ENCODE measurements at regions not wholly inside any gene's neighbourhood (a gene's known extent, or its start where the extent isn't known, plus 50 kb on each side); places are given as distances from the start of the nearest gene placed in this dataset.
"Not testable (repeated sequence)": the region's sequence is repeated elsewhere in the genome, so short reads cannot be mapped to it uniquely, and the experiment has no call there.

- Histone ChIP-seq H3K4me3 (ENCODE audit: low read depth, low read length) (no peak overlapping the region), H3K36me3 (no peaks in the 10 kb centered on the region), H3K27me3 (no peaks in the 10 kb centered on the region), H3K9me3 (no peaks in the 10 kb centered on the region), H3K4me1 (peaks cover 7% of the 10 kb centered on the region)
- TF ChIP-seq, protein P1, sequence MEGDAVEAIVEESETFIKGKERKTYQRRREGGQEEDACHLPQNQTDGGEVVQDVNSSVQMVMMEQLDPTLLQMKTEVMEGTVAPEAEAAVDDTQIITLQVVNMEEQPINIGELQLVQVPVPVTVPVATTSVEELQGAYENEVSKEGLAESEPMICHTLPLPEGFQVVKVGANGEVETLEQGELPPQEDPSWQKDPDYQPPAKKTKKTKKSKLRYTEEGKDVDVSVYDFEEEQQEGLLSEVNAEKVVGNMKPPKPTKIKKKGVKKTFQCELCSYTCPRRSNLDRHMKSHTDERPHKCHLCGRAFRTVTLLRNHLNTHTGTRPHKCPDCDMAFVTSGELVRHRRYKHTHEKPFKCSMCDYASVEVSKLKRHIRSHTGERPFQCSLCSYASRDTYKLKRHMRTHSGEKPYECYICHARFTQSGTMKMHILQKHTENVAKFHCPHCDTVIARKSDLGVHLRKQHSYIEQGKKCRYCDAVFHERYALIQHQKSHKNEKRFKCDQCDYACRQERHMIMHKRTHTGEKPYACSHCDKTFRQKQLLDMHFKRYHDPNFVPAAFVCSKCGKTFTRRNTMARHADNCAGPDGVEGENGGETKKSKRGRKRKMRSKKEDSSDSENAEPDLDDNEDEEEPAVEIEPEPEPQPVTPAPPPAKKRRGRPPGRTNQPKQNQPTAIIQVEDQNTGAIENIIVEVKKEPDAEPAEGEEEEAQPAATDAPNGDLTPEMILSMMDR (IDR thresholded peaks at IDR 0.05; ENCODE audit: low read depth, low read length) = no peak
- DNase-seq = no peak
Observed at GRCh38 chr2:22449696-22450095, 935.3 kb upstream of the KLHL29 start.

GRCh38 chr2:22450831-22451230 is 934.1 kb upstream of the KLHL29 start:
- Histone ChIP-seq H3K4me1 (peaks cover 10% of the 10 kb centered on the region), H3K9me3 (no peaks in the 10 kb centered on the region), H3K27me3 (no peaks in the 10 kb centered on the region), H3K36me3 (no peaks in the 10 kb centered on the region), H3K4me3 (ENCODE audit: low read depth, low read length) (peak overlapping the region; percentile 23)
- no peak for DNase-seq
- TF ChIP-seq, protein P1 (IDR thresholded peaks at IDR 0.05; ENCODE audit: low read depth, low read length) = no peak

- Histone ChIP-seq H3K9me3 (no peaks in the 10 kb centered on the region), H3K4me3 (ENCODE audit: low read depth, low read length) (no peak overlapping the region), H3K27me3 (no peaks in the 10 kb centered on the region), H3K36me3 (no peaks in the 10 kb centered on the region), H3K4me1 (peaks cover 10% of the 10 kb centered on the region)
- no peak for DNase-seq
- TF ChIP-seq, protein P1 (IDR thresholded peaks at IDR 0.05; ENCODE audit: low read depth, low read length) = no peak
Observed at GRCh38 chr2:22454826-22455485, 930.0 kb upstream of the KLHL29 start.

GRCh38 chr2:22458440-22458839 is 926.5 kb upstream of the KLHL29 start:
- no peak for DNase-seq
- H3K4me3 ChIP-seq (ENCODE audit: low read depth, low read length) = no peak overlapping the region
- H3K4me1 ChIP-seq = peaks cover 8% of the 10 kb centered on the region; the same call in 1 of the 2 replicates
- H3K9me3 ChIP-seq = no peaks in the 10 kb centered on the region
- H3K27me3 ChIP-seq = no peaks in the 10 kb centered on the region
- TF ChIP-seq, protein P1 (IDR thresholded peaks at IDR 0.05; ENCODE audit: low read depth, low read length) = no peak
- H3K36me3 ChIP-seq = no peaks in the 10 kb centered on the region

DNA sequence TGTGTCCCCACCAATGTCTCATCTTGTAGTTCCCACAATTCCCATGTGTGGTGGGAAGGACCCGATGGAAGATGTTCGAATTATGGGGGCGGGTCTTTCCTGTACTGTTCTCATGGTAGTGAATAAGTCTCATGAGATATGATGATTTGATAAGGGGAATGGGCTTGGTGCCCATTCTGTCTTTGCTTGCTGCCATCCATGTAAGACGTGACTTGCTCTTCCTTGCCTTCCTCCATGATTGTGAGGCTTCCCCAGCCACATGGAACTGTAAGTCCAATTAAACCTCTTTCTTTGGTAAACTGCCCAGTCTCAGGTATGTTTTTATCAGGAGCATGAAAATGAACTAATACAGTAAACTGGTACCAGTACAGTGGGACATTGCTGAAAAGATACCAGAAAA is 909.9 kb upstream of the KLHL29 start:
- not testable (repeated sequence) for H3K4me3 ChIP-seq (ENCODE audit: low read depth, low read length); H3K36me3 ChIP-seq; DNase-seq; H3K27me3 ChIP-seq; H3K9me3 ChIP-seq; H3K4me1 ChIP-seq

DNA sequence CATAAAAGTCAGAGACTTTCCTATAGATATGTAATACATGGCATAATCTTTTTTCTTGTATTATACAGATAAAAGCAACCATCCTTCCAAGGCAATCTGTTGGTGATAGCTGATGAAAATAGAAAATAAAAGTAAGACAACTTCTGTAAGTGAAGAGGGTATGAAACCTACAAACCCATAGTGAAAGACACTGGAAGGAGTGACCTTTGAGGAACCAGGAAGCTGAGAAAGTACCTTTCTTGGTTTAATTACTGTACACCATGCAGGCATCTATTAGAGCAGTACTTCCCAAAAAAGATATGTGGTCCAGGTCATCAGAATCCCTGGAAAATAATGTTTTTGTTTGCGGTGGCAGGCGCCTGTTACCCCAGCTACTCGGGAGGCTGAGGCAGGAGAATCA is 906.6 kb upstream of the KLHL29 start:
- H3K27me3 ChIP-seq = no peaks in the 10 kb centered on the region
- TF ChIP-seq, protein P1 (IDR thresholded peaks at IDR 0.05; ENCODE audit: low read depth, low read length) = no peak

More for the DNA sequence above, 906.6 kb upstream of the KLHL29 start:
- no peak overlapping the region for H3K4me3 ChIP-seq (ENCODE audit: low read depth, low read length)
- H3K36me3 ChIP-seq = no peaks in the 10 kb centered on the region
- no peak for DNase-seq
- H3K9me3 ChIP-seq = peaks cover 3% of the 10 kb centered on the region; the same call in 1 of the 2 replicates
- H3K4me1 ChIP-seq = no peaks in the 10 kb centered on the region

Measured in BE2C (cell line).